GM18498 (cell line): ENCODE measurements at regions not wholly inside any gene's neighbourhood (a gene's known extent, or its start where the extent isn't known, plus 50 kb on each side); places are given as distances from the start of the nearest gene placed in this dataset.
A peak's percentile ranks its signal among the peaks of the same experiment; 100 is the strongest.
"Not testable (repeated sequence)": the region's sequence is repeated elsewhere in the genome, so short reads cannot be mapped to it uniquely, and the experiment has no call there.

Experiments
- ATAC-seq: cut with Tn5 transposase; IDR thresholded peaks from one replicate; pipeline ENCODE4 v1.9.1; 2021; ENCODE audit warnings: mild to moderate bottlenecking, moderate library complexity; ENCODE audit not compliant: unreplicated experiment

DNA sequence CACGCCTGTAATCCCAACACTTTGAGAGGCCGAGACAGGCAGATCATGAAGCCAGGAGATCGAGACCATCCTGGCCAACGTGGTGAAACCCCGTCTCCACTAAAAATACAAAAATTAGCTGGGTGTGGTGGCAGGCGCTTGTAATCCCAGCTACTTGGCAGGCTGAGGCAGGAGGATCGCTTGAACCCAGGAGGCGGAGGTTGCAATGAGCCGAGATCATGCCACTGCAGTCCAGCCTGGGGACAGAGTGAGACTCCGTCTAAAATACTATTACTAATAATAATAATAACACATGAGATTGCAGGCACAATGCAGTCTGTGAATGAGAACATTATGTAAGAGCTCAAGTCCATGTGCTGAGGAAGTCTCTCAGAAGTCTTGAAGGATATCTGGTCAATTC is 1684.4 kb downstream of the SPATA31A7 start:
- not testable (repeated sequence) for ATAC-seq

DNA sequence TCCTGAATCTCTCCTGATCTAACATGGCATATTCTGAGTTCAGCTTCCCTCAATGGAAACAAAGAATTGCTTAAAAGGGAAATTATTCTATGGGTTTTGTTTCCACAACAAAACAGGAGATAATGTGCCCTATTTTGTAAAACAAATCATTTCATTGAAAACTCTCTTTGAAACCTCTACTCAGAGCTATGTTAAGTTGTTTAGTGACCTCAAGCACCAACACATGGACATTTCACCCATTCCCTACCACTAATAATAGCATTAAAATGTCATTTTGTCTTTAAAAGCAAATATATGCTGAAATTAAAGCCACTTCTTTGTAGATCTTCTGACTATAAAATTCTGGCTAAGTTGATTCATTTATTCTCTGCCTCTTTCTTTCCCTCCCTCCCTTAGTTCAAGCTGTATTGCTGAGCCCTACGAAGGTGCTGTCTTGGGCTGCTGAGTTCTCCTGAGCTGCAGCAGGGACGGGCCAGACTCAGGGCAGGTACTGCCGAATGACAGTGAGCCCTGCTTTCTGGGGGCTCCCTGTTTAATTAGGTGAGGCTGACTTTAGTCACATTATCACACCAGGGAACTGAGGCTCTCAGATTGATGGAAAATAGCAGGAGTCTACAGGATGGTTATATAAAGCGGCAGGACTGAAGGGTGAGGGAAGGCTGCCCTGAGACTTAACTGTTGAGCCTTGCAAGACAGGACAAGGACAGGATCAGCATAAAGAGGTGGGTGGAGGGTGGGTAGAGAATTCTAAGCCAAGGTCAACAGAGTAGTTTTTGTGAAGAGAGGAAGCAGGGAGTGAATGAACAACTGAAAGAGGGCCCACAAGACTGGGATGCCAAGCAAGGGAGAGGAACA is 1685.1 kb downstream of the SPATA31A7 start:
- not testable (repeated sequence) for ATAC-seq

DNA sequence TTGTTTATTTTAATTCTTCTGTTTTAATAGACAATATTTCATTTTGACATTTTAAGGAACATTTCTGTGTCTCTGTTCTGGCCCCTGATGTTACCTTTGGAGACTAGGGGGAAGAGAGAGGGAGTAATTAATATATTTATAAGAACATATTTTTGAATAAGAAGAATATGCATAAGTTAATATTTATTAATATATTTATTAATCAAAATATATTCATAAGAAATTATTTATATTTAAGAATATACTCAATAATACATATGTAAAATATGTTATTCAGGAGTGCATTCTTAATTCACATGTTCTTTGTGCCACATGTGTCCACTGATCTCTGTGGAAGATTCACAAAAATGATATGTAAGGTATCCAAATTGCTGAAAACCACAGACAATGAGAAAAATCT is 1687.7 kb downstream of the SPATA31A7 start:
- not testable (repeated sequence) for ATAC-seq

DNA sequence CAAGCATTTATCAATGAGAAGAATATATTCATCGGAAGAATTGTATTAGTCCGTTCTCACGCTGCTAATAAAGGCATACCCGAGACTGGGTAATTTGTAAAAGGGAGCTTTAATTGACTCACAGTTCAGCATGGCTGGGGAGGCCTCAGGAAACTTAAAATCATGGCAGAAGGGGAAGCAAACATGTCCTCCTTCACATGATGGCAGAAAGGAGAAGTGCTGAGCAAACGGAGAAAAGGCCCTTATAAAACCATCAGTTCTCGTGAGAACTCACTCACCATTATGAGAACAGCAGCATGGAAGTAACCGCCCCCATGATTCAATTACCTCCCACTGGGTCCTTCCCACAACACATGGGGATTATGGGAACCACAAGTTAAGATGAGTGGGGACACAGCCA is 1688.2 kb downstream of the SPATA31A7 start:
- not testable (repeated sequence) for ATAC-seq

DNA sequence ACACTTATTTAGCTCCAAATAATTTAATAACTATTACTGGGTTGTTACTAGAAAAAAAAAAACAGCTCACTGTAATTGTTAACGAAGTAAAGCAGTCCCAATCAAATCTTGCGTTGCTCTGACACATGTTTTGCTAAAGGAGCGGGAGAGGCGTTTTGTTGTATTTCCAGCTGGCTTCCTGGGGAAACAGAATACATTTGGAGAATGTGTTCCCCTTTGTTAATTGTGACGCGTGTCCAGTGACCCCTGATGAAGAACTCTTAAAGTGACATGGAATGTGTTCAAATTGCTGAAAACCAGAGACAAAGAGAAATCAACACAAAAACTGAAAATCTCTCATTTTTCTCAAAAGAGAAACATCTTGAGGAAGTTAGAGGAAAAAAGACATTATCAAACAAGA is 1690.6 kb downstream of the SPATA31A7 start:
- ATAC-seq, result not testable (repeated sequence)

DNA sequence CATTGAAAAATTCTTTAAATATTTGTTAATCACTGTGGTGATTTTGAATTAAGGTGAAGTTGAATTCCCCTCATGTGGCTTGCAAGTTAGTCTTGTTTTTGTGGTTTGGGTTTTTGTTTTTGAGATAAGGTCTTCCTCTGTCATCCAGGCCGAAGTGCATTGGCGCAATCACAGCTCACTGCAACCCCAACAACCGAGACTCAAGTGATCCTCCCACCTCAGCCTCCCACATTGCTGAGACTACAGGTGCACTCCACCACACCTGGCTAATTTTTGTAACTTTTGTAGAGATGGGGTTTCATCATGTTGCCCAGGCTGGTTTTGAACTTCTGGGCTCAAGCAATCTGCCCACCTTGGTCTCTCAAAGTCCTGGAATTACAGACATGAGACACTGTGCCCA is 1691.1 kb downstream of the SPATA31A7 start:
- ATAC-seq, result not testable (repeated sequence)

DNA sequence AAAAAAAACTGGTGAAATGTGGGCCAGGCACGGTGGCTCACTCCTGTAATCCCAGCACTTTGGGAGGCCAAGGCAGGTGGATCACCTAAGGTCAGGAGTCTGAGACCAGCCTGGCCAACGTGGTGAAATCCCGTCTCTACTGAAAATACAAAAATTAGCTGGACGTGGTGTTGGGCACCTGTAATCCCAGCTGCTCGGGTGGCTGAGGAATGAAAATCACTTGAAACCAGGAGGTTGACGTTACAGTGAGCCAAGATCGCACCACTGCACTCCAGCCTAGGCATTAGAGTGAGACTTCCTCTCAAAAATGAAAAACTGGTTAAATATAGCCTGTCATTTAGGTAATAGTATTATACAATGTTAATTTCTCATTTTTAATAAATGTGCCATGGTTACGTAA is 1692.0 kb downstream of the SPATA31A7 start:
- not testable (repeated sequence) for ATAC-seq

DNA sequence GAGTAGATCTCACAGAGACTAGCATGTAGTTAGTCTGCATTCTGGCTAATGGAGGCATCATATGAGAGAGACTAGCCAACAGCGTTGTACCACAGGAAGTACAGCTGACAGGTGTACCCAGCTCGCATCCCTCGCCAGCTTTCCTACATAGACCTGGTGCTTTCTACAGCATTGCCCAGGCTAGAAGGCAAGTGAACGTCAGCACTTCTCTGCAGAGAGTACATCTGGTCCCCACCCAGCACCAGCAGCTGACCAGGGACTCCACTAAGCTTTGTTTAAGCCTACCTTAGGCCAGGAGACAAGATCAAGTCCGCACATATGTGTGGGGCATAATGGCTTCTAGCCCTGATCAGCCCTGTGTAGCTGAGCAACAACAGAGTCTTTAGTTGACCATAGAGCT is 1692.9 kb downstream of the SPATA31A7 start:
- not testable (repeated sequence) for ATAC-seq

DNA sequence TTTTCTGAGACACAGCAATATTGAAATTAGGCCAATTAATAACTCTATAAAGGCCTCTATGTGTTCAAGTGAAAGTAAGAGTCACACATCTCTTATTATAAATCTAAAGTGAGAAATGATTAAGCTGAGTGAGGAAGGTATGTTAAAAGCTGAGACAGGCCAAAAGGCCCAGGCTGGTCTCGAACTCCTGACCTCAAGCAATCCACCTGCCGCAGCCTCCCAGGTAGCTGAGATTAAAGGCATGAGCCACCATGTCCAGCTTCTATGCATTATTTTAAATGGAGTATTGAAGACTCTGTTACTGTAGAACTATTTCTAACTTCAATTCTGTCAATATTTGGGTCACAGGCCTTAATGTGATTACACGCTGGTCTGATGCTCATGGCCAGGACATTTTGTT is 1706.9 kb downstream of the SPATA31A7 start:
- not testable (repeated sequence) for ATAC-seq

DNA sequence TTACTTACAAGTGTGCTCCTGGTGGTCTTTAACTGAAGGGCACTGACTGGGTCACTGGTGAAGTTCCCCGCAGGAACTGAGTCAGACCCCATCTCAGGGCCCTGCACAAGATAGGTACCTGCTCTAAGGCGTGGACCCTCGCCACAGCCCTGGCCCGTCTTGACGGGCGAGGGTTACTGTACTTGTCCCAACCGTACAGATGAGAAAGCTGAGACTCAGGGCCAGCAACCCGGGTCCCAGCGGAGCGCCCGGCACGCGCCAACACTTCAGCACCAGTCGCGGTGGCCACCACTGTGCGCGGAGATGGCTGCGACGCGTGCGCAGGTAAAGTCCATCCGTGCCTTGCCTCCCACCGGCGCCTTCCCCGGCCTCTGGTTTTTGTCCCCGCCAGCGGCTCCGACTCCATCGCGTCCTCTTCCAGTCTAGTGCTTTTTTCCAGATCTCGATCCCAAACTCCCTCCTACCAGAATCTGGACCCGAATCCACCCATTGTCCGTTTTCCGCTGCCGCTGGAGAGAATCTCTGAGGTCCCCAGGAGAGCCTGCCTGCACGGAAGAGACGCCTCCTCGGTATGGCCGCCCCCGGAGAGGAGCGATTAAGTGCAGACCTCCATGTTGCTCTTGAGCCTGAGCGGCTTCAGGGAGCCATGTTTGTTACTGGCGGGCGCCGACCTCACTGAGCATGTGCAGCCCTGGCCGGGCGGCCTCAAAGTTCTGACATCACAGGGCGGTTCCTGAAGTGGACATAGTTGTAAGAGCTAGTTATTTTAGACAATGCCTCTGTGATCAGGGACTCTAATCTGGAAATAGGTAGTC is 1707.8 kb downstream of the SPATA31A7 start:
- not testable (repeated sequence) for ATAC-seq

DNA sequence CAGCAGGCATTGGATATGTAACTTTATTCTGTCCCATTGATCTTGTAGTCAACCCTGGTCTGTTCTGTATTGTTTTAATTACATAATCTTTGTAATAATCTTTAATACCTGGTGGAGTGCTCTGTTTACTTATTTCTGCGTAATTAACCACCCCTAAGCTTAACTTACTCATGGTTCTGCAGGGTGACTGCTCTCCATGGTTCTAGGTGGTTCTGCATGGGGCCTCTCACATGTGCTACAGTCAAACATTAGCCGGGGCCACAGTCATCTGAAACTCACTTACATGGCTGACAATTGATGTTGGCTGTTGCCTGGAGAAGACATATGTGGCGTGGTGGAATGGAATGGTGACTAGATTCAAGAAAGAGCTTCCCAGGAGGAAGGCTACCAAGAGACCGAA is 1709.8 kb downstream of the SPATA31A7 start:
- not testable (repeated sequence) for ATAC-seq

DNA sequence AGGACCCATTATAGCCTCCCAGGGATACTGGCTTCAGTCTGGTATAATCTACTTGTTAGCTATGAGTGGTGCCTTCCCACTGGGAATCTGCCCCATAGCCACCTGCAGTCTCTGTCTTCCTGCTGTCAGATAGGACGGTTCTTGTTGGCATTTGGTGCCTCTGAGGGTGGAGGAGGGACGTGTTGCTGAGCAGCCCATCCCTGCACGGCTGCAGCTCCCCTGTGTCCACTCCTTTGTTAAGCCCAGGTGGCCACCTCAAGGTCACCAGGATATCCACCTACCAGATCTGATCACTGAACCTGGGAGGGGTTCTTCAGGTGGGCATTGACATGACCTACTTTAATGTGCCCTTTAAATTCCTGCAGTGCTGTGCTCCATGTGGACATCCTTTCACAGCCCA is 1714.2 kb downstream of the SPATA31A7 start:
- ATAC-seq, result not testable (repeated sequence)

DNA sequence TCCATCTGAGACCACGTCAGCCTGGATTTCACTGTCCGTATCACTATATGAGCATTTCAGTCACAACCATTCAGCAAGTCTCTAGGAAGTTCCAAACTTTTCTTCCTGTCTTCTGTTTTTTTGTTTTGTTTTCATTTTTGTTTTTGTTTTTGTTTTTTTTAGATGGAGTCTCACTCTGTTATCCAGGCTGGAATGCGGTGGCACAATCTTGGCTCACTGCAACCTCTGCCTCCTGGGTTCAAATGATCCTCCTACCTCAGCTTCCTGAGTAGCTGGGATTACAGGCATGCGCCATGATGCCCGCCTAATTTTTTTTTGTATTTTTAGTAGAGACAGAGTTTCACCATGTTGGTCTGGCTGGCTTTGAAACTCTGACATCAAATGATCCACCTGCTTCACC is 1715.9 kb downstream of the SPATA31A7 start:
- not testable (repeated sequence) for ATAC-seq

DNA sequence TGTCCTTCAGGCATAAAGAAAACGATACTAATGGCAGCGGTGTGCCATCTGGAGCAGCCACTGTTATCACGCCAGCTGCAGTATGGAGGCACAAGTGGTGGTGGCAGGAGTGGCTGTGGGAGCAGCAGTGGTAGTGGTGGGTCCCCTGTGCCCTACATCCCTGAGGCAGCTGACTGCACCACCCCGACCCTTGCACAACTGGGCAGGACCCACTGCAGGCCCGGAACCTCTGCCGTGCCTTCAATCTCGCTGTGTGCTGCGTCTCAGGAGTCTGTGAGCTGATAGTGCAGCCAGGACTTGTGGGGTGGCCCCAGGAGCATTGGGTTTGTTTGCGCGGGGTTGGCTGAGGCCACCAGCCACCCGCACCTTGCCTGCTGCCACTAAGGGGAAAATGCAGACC is 1718.0 kb downstream of the SPATA31A7 start:
- ATAC-seq, result not testable (repeated sequence)

DNA sequence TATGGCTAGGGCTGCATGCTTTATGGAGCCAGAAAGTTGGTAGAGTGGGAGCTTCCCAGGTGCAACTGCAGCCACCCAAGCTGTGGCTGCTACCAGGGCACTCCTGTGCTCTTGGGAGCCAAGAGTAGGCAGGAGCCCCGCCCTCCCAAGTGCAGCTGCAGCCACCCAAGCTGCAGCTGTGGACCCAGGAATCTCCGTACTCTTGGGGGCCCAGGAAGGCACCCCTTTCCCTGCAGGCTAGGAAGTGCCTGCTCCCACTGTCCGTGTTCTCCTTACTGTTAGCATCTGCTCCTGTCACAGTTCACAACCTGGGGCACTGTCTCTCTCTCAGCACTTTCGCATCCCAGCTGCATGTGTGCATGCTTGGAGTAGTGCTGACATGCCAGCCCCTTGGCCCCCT is 1718.4 kb downstream of the SPATA31A7 start:
- not testable (repeated sequence) for ATAC-seq

DNA sequence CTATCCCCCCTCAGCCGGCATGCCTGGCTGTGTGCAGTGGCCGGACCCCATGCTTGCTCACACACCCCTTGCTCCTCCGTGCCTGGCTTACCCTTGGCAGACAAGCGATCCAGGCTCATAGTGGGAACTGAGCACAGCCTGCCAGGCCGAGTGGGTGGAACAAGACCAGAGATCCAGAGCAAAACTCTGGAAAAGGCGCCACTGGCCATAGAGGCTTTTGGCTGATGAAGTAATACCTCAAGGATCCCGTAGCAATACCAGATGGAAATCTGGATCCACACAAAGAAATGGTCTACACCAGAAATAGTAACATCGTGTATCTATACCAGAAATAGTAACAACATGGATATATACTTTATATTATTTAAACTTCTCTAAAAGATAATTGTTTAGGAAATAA is 1719.6 kb downstream of the SPATA31A7 start:
- not testable (repeated sequence) for ATAC-seq

DNA sequence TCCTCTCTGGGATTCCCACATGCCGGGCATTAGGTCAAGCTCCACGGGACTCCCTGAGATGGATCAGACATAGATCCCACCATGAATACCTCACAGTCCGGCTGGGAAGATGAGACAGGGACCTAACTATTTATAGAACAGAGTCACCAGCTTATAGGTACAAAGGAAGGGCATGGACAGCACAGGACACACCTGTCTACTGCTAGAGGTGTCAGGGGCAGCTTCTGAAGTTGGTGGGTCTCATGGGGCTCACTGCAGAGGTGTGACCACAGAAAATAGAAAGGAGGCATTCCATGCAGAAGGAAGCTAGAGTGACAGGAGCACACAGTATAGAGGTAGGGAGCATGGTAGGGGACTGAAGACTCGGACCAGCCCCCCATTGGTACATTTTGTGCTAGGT is 1722.4 kb downstream of the SPATA31A7 start:
- not testable (repeated sequence) for ATAC-seq

DNA sequence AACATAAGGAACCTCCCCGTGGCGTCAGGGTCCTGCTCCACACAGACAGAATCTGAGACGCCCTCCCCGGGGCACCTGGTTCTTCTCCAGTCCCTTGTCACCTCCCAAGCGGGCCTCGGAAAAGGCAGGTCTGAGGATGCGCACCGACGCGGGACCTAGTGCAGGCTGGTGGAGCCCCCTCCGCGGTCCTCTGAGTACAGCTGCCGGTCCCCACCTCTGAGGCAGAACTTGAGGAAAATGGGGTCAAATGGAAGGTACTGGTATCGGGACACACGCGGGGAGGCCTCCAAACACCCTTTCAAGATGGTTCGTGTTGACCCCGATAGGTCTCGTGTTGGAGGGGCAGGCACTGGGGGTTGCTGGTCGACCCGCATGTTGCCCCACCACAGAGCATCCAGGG is 1725.3 kb downstream of the SPATA31A7 start:
- ATAC-seq, result not testable (repeated sequence)

DNA sequence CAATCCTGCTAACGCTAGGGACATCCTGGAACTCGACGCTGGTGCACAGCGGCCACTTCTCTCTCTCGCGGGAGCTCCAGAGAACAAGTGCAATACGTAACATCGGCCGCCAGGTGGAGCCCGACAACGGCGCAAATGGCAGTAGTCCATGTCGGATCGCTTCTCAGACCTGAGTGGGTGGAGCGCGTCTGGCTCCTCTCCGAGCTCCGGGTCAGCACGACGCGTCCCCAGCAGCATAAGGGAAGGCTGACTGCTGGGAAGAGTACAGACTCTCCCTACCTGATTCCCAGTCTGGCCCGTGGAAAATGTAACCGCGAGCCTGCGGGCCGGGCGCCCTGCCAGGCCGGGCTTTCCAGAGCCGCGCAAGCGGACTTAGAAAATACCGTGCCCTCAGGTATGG is 1725.8 kb downstream of the SPATA31A7 start:
- ATAC-seq, result peak; percentile 100

DNA sequence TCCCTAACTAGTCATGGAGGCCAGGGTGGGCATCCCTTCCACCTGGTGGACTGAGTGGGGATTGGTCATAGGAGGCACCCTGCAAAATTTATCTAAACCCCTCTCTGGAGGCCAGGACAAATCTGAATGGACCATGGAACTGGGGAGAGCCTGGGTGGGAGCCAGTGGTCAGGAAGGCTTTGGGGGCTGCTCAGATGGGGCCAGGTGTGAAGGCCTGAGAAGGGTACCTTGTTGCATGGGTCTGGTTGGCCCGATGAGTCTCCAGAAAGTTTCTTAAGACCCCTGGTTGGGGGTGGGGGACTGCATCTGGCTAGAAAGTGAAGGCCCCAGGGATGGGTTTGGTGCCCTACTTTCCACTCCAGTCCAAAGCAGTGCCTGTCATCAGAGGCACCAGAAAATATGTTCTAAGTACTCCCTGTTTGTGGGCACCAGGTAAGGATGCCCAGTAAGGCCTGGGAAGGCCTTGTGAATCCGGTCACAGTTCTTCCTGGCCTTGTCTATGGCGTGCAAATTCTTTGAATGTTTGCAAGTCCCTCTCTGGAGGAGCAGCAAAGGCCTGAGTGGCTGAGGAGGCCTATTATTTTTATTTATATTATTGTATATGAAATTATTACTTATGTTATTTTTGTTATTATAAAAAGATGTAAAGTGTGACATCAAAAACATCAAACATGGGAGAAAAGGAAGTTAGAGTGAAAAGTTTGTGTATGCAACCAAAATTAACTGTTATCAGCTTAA is 1729.0 kb downstream of the SPATA31A7 start:
- ATAC-seq, result not testable (repeated sequence)

DNA sequence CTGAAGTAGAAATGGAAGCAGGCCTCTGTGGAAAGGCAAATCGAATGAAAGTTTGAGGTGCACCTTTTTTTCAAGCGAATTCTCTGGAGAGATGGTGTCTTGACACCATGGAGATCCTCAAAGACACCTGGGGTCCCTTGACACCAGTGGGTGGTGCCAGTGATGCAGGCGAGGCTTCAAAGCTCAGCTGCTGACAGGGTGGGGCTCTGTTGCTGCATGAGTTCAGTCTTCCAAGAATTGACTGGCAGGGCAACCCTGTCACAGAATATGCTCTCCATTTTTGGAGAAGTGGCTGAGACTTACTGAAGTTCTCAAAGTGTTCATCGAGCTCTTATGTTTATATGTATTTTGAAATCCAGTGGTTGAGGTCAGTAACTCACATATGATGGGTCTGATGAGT is 1741.6 kb downstream of the SPATA31A7 start:
- ATAC-seq, result not testable (repeated sequence)
